A673 (cell line): ENCODE measurements at regions not wholly inside any gene's neighbourhood (a gene's known extent, or its start where the extent isn't known, plus 50 kb on each side); places are given as distances from the start of the nearest gene placed in this dataset.

Experiments used
- BruUV-seq: library from RNA; stranded (reverse); fragments of 400-500 nt; replicated peaks from 2 replicates; lab custom pipeline; 2021; lab: Mats Ljungman, UMichigan
- CTCF ChIA-PET: fragments of 300-600 bp; sonication (Branson Sonifier 250); formaldehyde crosslinking; loops from one replicate; lab custom pipeline; 2022; ENCODE audit warnings: antibody characterized with exemption; lab: Charles Lee
- POLR2A ChIA-PET: fragments of 300-600 bp; sonication (Branson Sonifier 250); formaldehyde crosslinking; loops from one replicate; lab custom pipeline; 2022; ENCODE audit warnings: antibody characterized with exemption; ENCODE audit not compliant: low non-redundant PET; lab: Charles Lee
- DNase-seq: peaks from one replicate; pipeline ENCODE4 v3.0.0-alpha.2; 2015; ENCODE audit warnings: low spot score
- H3K27ac ChIP-seq: fragments of 200-600 bp; sonication (generic); 2 replicates; pipeline ENCODE4 v1.5.1; 2016; ENCODE audit warnings: mixed run types, low read depth, mild to moderate bottlenecking, mixed read lengths, antibody characterized with exemption, low read length; ENCODE audit not compliant: poor library complexity, severe bottlenecking
- H3K27me3 ChIP-seq: fragments of 200-600 bp; sonication (generic); replicated peaks from 2 replicates; pipeline ENCODE4 v1.6.1; 2017; ENCODE audit warnings: mixed run types, low read depth, mild to moderate bottlenecking, mixed read lengths, antibody characterized with exemption, low read length; ENCODE audit not compliant: insufficient read depth, poor library complexity
- H3K36me3 ChIP-seq: fragments of 200-600 bp; sonication (generic); 2 replicates; pipeline ENCODE4 v1.6.1; 2016; ENCODE audit warnings: mixed run types, mild to moderate bottlenecking, mixed read lengths, antibody characterized with exemption, low read length; ENCODE audit not compliant: insufficient read depth, poor library complexity, severe bottlenecking
- H3K4me1 ChIP-seq: fragments of 200-600 bp; sonication (generic); 2 replicates; pipeline ENCODE4 v1.6.1; 2017; ENCODE audit warnings: mixed run types, mild to moderate bottlenecking, mixed read lengths, antibody characterized with exemption, low read length; ENCODE audit not compliant: insufficient read depth, poor library complexity, severe bottlenecking
- H3K4me3 ChIP-seq: fragments of 200-600 bp; sonication (generic); 2 replicates; pipeline ENCODE4 v1.5.1; 2016; ENCODE audit warnings: low read depth, mixed run types, mild to moderate bottlenecking, mixed read lengths, low read length; ENCODE audit not compliant: poor library complexity, severe bottlenecking
- H3K9me3 ChIP-seq: fragments of 200-600 bp; sonication (generic); 2 replicates; pipeline ENCODE4 v1.6.1; 2016; ENCODE audit warnings: mixed run types, low read depth, mild to moderate bottlenecking, mixed read lengths, antibody characterized with exemption, low read length; ENCODE audit not compliant: poor library complexity, severe bottlenecking
- EZH2 ChIP-seq: fragments of 200-600 bp; sonication (generic); IDR thresholded peaks from 2 replicates; pipeline ENCODE4 v1.6.1; 2017; ENCODE audit warnings: borderline replicate concordance, low read depth, mild to moderate bottlenecking, mixed read lengths, antibody characterized with exemption, low read length; ENCODE audit not compliant: poor library complexity, severe bottlenecking
- intact Hi-C: fragments of 100-400 bp; cut with micrococcal nuclease; formaldehyde crosslinking; loops from one replicate; pipeline ENCODE4 v1.10.0; 2022; ENCODE audit not compliant: unreplicated experiment
- TF ChIP-seq, protein P1 (sequence below): fragments of 300-800, 200-600 bp; sonication (generic); conservative IDR thresholded peaks from 2 replicates; pipeline ENCODE4 v1.5.1; 2017; ENCODE audit warnings: low read depth, mild to moderate bottlenecking, antibody characterized with exemption, low read length, moderate library complexity, mixed read lengths

DNA sequence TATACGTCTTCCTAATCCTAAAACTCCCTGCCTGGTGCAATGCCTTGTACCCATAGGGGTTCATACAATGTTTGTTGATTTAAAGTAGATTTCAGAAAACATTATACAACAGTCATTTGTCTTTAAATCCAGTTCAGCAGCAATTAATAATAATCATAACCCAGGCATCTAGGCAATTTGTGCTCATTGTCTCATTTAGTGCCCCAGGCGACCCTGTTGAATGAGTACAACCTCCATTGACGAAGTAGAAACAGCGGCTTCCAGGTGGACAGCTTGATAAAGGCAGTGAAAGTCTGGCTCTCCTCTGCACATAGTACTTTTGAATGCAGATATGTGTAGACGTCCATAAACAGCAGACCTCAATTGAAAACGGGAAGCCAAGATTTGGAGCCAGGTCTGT lies 82.9 kb upstream of the CPM start:
- no peak for TF ChIP-seq EZH2
- TF ChIP-seq, protein P1, sequence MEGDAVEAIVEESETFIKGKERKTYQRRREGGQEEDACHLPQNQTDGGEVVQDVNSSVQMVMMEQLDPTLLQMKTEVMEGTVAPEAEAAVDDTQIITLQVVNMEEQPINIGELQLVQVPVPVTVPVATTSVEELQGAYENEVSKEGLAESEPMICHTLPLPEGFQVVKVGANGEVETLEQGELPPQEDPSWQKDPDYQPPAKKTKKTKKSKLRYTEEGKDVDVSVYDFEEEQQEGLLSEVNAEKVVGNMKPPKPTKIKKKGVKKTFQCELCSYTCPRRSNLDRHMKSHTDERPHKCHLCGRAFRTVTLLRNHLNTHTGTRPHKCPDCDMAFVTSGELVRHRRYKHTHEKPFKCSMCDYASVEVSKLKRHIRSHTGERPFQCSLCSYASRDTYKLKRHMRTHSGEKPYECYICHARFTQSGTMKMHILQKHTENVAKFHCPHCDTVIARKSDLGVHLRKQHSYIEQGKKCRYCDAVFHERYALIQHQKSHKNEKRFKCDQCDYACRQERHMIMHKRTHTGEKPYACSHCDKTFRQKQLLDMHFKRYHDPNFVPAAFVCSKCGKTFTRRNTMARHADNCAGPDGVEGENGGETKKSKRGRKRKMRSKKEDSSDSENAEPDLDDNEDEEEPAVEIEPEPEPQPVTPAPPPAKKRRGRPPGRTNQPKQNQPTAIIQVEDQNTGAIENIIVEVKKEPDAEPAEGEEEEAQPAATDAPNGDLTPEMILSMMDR = no peak
- no TSS peak for BruUV-seq

DNA sequence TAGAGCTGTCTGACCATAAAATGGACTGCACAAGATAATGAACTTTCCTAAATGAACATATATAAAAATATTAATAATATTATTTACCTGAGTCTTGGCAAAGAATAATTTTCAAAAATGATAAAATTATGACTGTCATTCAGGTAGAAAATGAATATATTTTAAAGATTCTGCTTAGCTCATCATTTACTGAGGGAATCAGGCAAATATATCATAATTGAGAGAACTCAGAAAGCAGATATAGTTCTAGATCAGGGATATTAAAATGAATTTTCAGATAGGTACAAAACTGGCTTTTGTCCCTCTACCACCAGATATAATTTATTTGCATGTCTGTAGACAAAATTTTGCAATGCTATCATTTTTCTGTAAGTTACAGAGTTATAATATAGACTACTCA lies 86.1 kb upstream of the CPM start:
- DNase-seq = no peak
- no peak overlapping the region for H3K4me3 ChIP-seq
- POLR2A ChIA-PET = no interaction called here
- BruUV-seq = no TSS peak
- intact Hi-C loops = no loop called here
- no peaks in the 10 kb centered on the region for H3K9me3 ChIP-seq
- no peak for TF ChIP-seq EZH2
- TF ChIP-seq, protein P1 = no peak
- H3K27me3 ChIP-seq = no peaks in the 10 kb centered on the region
- H3K4me1 ChIP-seq = no peaks in the 10 kb centered on the region
- H3K36me3 ChIP-seq = no peaks in the 10 kb centered on the region
- no peak overlapping the region for H3K27ac ChIP-seq
- CTCF ChIA-PET = no interaction called here

More for the DNA sequence above, 82.9 kb upstream of the CPM start:
- CTCF ChIA-PET = no interaction called here
- DNase-seq = no peak
- POLR2A ChIA-PET = no interaction called here
- H3K9me3 ChIP-seq = no peaks in the 10 kb centered on the region
- no peak overlapping the region for H3K4me3 ChIP-seq
- H3K27ac ChIP-seq = no peak overlapping the region
- no peaks in the 10 kb centered on the region for H3K36me3 ChIP-seq
- H3K4me1 ChIP-seq = no peaks in the 10 kb centered on the region
- no peaks in the 10 kb centered on the region for H3K27me3 ChIP-seq
- intact Hi-C loops = no loop called here

DNA sequence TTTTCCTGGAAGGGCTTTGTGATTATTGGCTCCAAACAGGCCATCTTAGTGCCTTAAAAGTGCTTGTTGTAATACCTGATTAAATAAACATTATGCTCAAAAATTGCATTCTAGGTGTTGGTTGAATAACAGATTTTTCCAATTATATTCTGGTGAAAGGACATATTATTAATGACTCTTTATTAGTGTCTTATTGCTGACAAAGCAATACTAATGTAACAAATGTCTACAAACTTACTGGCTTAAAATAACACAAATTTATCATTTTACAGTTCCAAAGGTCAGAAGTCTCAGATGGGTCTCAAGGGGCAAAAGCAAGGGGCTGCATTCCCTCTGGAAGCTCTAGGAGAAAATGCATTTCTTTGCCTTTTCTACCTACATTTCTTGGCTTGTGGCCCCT lies 86.9 kb upstream of the CPM start:
- no peak for DNase-seq
- BruUV-seq = no TSS peak
- no peaks in the 10 kb centered on the region for H3K27me3 ChIP-seq
- no peak overlapping the region for H3K27ac ChIP-seq
- H3K4me3 ChIP-seq = no peak overlapping the region
- H3K36me3 ChIP-seq = no peaks in the 10 kb centered on the region
- no peaks in the 10 kb centered on the region for H3K4me1 ChIP-seq
- intact Hi-C loops = no loop called here
- TF ChIP-seq, protein P1 = no peak
- TF ChIP-seq EZH2 = no peak
- ChIA-PET POLR2A (no interaction called here), CTCF (no interaction called here)
- no peaks in the 10 kb centered on the region for H3K9me3 ChIP-seq
